Mucosa of descending colon (tissue), 3 donors: ENCODE measurements at regions not wholly inside any gene's neighbourhood (a gene's known extent, or its start where the extent isn't known, plus 50 kb on each side); places are given as distances from the start of the nearest gene placed in this dataset.

Experiments
- ATAC-seq: fragments of 200-7000 bp; cut with Tn5 transposase; one replicate; pipeline ENCODE4 v1.9.1; 2020; ENCODE audit warnings: mild to moderate bottlenecking, moderate library complexity
- DNase-seq, 3 donors: peaks; one replicate each; pipeline ENCODE4 v3.0.0-alpha.2; 2020
- H3K36me3 ChIP-seq: fragments of 200-600 bp; one replicate; pipeline ENCODE4 v1.8.0; 2021; ENCODE audit warnings: low read depth, mild to moderate bottlenecking
- H3K4me1 ChIP-seq: fragments of 200-600 bp; one replicate; pipeline ENCODE4 v1.8.0; 2021; ENCODE audit warnings: low read depth, mild to moderate bottlenecking
- H3K4me3 ChIP-seq: fragments of 200-600 bp; one replicate; pipeline ENCODE4 v1.8.0; 2021; ENCODE audit warnings: mild to moderate bottlenecking
- H3K9me3 ChIP-seq: fragments of 200-600 bp; one replicate; pipeline ENCODE4 v1.8.0; 2021; ENCODE audit warnings: mild to moderate bottlenecking
- CTCF ChIP-seq: fragments of 200-600 bp; IDR thresholded peaks from one replicate; pipeline ENCODE4 v1.8.0; 2022; ENCODE audit warnings: antibody characterized with exemption, mild to moderate bottlenecking
- intact Hi-C, 2 donors: fragments of 100-400 bp; cut with DNase I in 1 of 2; cut with micrococcal nuclease in 1 of 2; formaldehyde crosslinking; loops; one replicate each; pipeline versions ENCODE4 v1.11.0 to v1.11.1; 2022; cut with DNase I, micrococcal nuclease
- donor health status: DM: no; HTN: no; CAD: no; lungs with moderate emphysema.
- donor health status: DM: no; HTN: no; CAD: no.
- donor health status: DM: no; HTN: yes; CAD: no.

DNA sequence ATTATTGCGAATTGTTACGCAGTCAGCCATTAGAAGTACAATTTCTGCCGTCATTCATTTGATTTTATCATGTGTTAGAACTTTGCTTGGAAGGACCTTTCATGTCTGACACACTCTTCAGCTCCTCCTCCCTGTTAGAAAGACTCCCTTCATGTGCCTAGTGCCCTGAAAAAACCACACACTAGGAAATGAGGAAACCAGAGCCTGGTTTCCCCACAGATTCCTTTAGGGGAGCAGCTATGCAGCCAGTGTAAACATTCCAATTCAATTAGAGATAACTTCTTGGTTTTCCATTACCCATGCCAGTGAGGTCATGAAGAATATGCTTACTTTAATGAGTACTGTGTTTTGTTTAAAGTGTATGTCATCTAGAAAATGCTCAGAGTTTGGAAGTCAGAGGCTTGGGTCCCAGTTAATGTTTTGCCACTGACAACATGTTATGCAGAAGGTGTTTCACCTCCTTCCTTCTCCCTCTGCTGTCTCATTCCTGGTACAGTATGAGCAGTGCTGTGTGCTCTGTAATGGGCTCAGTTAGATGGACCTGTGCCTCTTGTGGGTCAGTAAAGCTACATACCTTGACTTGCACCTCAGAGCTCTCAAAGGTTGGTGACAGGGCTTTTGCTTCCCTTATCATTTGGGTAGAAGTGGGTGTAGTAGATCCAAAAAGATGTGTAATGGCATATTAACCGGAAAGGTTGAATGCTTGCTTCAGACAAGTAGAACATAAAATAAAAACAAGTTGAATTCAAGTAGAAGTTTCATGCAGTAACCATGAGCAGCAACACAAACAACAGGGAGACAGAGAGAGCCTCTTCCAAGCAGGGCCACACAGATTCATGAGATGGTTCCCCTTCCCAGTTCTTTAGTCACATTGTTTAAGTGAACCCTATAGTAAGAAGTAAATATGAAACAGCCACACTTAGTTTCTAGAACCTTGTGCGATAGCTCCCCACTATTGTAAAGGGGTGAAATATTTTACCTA, 52.6 kb upstream of the TNFAIP8 start:
- DNase-seq: no peak
- peaks cover 9% of the 10 kb centered on the region for H3K4me1 ChIP-seq
- no peak overlapping the region for H3K4me3 ChIP-seq
- no peaks in the 10 kb centered on the region for H3K36me3 ChIP-seq
- H3K9me3 ChIP-seq: no peaks in the 10 kb centered on the region
- intact Hi-C loops: no loop called here
- ATAC-seq: peak; percentile 66
- no peak for TF ChIP-seq CTCF

GRCh38 chr5:119304439-119305211, 51.2 kb upstream of the TNFAIP8 start:
- TF ChIP-seq CTCF: no peak
- Histone ChIP-seq H3K4me1 (peaks cover 9% of the 10 kb centered on the region), H3K36me3 (no peaks in the 10 kb centered on the region), H3K9me3 (no peaks in the 10 kb centered on the region), H3K4me3 (no peak overlapping the region)
- DNase-seq (no peak), ATAC-seq (no peak)
- intact Hi-C loops: no loop called here
